ENCODE measurements at regions not wholly inside any gene's neighbourhood (a gene's known extent, or its start where the extent isn't known, plus 50 kb on each side); places are given as distances from the start of the nearest gene placed in this dataset.

DNA sequence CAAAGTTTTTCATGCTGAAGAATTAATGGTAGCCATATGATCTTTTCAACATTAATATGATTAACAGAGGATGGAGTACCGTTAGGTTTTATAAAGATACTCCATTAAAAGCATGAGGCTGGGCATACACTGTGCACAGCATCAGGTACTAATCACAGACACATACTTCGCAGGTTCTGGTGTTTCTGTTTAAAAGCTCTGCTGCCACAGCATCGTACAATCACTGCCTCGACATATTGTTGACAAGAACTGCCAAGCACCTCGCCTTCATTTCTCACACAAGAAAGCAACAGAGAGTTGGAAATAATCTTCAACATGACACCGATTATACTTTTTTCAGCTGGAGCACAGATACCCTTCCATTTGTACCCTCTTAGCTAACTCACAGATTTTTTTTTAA lies 753.4 kb upstream of the FAM241A start:
- TF ChIP-seq, protein P1, sequence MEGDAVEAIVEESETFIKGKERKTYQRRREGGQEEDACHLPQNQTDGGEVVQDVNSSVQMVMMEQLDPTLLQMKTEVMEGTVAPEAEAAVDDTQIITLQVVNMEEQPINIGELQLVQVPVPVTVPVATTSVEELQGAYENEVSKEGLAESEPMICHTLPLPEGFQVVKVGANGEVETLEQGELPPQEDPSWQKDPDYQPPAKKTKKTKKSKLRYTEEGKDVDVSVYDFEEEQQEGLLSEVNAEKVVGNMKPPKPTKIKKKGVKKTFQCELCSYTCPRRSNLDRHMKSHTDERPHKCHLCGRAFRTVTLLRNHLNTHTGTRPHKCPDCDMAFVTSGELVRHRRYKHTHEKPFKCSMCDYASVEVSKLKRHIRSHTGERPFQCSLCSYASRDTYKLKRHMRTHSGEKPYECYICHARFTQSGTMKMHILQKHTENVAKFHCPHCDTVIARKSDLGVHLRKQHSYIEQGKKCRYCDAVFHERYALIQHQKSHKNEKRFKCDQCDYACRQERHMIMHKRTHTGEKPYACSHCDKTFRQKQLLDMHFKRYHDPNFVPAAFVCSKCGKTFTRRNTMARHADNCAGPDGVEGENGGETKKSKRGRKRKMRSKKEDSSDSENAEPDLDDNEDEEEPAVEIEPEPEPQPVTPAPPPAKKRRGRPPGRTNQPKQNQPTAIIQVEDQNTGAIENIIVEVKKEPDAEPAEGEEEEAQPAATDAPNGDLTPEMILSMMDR (IDR thresholded peaks at IDR 0.05; ENCODE audit: borderline replicate concordance, extremely low read depth, low read length, poor library complexity, severe bottlenecking), result no peak
- no peak for TF ChIP-seq EZH2 (IDR thresholded peaks at IDR 0.05; ENCODE audit: borderline replicate concordance, low read depth, low read length, severe bottlenecking)

Measured in DND-41 (cell line).